ENCODE measurements at regions not wholly inside any gene's neighbourhood (a gene's known extent, or its start where the extent isn't known, plus 50 kb on each side); places are given as distances from the start of the nearest gene placed in this dataset.

- no peak for TF ChIP-seq EZH2 (IDR thresholded peaks at IDR 0.05; ENCODE audit: insufficient read depth, poor library complexity, severe bottlenecking)
- no peak for TF ChIP-seq EZH2phosphoT487 (IDR thresholded peaks at IDR 0.05; ENCODE audit: insufficient read depth, low read depth)
These were observed 337.3 kb upstream of the SGO1 start for GRCh38 chr3:20523293-20523692.
